ENCODE measurements at regions not wholly inside any gene's neighbourhood (a gene's known extent, or its start where the extent isn't known, plus 50 kb on each side); places are given as distances from the start of the nearest gene placed in this dataset.

GRCh38 chr6:113758214-113758613, 98.9 kb upstream of the MARCKS start:
- no peak overlapping the region for H3K4me3 ChIP-seq (ENCODE audit: low read depth, low read length)
- TF ChIP-seq CTCF (IDR thresholded peaks at IDR 0.05; ENCODE audit: insufficient read depth, low read depth, low read length): no peak
- H3K36me3 ChIP-seq (ENCODE audit: control insufficient read depth, insufficient read depth, low read length): no peaks in the 10 kb centered on the region
- H3K27me3 ChIP-seq (ENCODE audit: control insufficient read depth, insufficient read depth, low read length): no peaks in the 10 kb centered on the region
- CTCF ChIA-PET: no interaction called here
- POLR2A ChIA-PET: no interaction called here
- no peak for DNase-seq (ENCODE audit: low read depth)

GRCh38 chr6:113758826-113759574, 98.1 kb upstream of the MARCKS start:
- POLR2A ChIA-PET: no interaction called here
- no peak overlapping the region for H3K4me3 ChIP-seq (ENCODE audit: low read depth, low read length)
- H3K36me3 ChIP-seq (ENCODE audit: control insufficient read depth, insufficient read depth, low read length): no peaks in the 10 kb centered on the region
- TF ChIP-seq CTCF (IDR thresholded peaks at IDR 0.05; ENCODE audit: insufficient read depth, low read depth, low read length): no peak
- H3K27me3 ChIP-seq (ENCODE audit: control insufficient read depth, insufficient read depth, low read length): no peaks in the 10 kb centered on the region
- DNase-seq (ENCODE audit: low read depth): no peak
- CTCF ChIA-PET: no interaction called here

- Histone ChIP-seq H3K36me3 (ENCODE audit: control insufficient read depth, insufficient read depth, low read length) (no peaks in the 10 kb centered on the region), H3K4me3 (ENCODE audit: low read depth, low read length) (no peak overlapping the region), H3K27me3 (ENCODE audit: control insufficient read depth, insufficient read depth, low read length) (no peaks in the 10 kb centered on the region)
- POLR2A ChIA-PET: no interaction called here
- CTCF ChIA-PET: no interaction called here
- TF ChIP-seq CTCF (IDR thresholded peaks at IDR 0.05; ENCODE audit: insufficient read depth, low read depth, low read length): no peak
- no peak for DNase-seq (ENCODE audit: low read depth)
Observed at GRCh38 chr6:113762641-113763040, 94.5 kb upstream of the MARCKS start.

- DNase-seq (ENCODE audit: low read depth): no peak
- ChIA-PET CTCF (no interaction called here), POLR2A (no interaction called here)
Observed at GRCh38 chr6:113763311-113763766, 93.8 kb upstream of the MARCKS start.

GRCh38 chr6:113763876-113764275, 93.3 kb upstream of the MARCKS start:
- CTCF ChIA-PET: no interaction called here
- POLR2A ChIA-PET: interaction anchor here (0.6 kb wide), 1 partner anchor 50 kb away, joined by 5 read pairs; no protein-coding TSS in a partner anchor

More at GRCh38 chr6:113763311-113763766, 93.8 kb upstream of the MARCKS start:
- H3K36me3 ChIP-seq (ENCODE audit: control insufficient read depth, insufficient read depth, low read length): no peaks in the 10 kb centered on the region
- TF ChIP-seq CTCF (IDR thresholded peaks at IDR 0.05; ENCODE audit: insufficient read depth, low read depth, low read length): no peak
- no peak overlapping the region for H3K4me3 ChIP-seq (ENCODE audit: low read depth, low read length)
- no peaks in the 10 kb centered on the region for H3K27me3 ChIP-seq (ENCODE audit: control insufficient read depth, insufficient read depth, low read length)

More at GRCh38 chr6:113763876-113764275, 93.3 kb upstream of the MARCKS start:
- H3K4me3 ChIP-seq (ENCODE audit: low read depth, low read length): no peak overlapping the region
- no peaks in the 10 kb centered on the region for H3K27me3 ChIP-seq (ENCODE audit: control insufficient read depth, insufficient read depth, low read length)
- no peak for TF ChIP-seq CTCF (IDR thresholded peaks at IDR 0.05; ENCODE audit: insufficient read depth, low read depth, low read length)
- H3K36me3 ChIP-seq (ENCODE audit: control insufficient read depth, insufficient read depth, low read length): no peaks in the 10 kb centered on the region
- DNase-seq (ENCODE audit: low read depth): peak; percentile 12

Data from BJ (cell line).